Fibroblast of lung (primary cell): ENCODE measurements at regions not wholly inside any gene's neighbourhood (a gene's known extent, or its start where the extent isn't known, plus 50 kb on each side); places are given as distances from the start of the nearest gene placed in this dataset.

ENCODE experiments used
- DNase-seq, 2 donors: peaks; one replicate each; pipeline versions ENCODE4 v3.0.0 to v3.0.0-alpha.2; 2010; ENCODE audit warnings: low read depth in 2 of 2
- H2AFZ ChIP-seq: 2 replicates; pipeline ENCODE4 v1.5.1; 2012; ENCODE audit warnings: low read length, control low read depth, inconsistent platforms
- H3K27ac ChIP-seq: 2 replicates; pipeline ENCODE4 v1.5.1; 2011; ENCODE audit warnings: low read length, control low read depth; ENCODE audit not compliant: insufficient read depth
- H3K27me3 ChIP-seq: 2 replicates; pipeline ENCODE4 v1.5.1; 2011; ENCODE audit warnings: mild to moderate bottlenecking, low read length; ENCODE audit not compliant: control insufficient read depth, insufficient read depth
- H3K36me3 ChIP-seq: 2 replicates; pipeline ENCODE4 v1.5.1; 2011; ENCODE audit warnings: low read length; ENCODE audit not compliant: control insufficient read depth, insufficient read depth
- H3K4me1 ChIP-seq: 2 replicates; pipeline ENCODE4 v1.5.1; 2011; ENCODE audit warnings: low read length; ENCODE audit not compliant: control insufficient read depth, insufficient read depth; ENCODE audit errors: extremely low read depth
- H3K4me2 ChIP-seq: 2 replicates; pipeline ENCODE4 v1.5.1; 2011; ENCODE audit warnings: low read length, control low read depth; ENCODE audit not compliant: insufficient read depth; ENCODE audit errors: extremely low read depth
- H3K4me3 ChIP-seq, 4 experiments: fragments of 200-600 bp in 1 of 4; sonication (generic) in 1 of 4; replicated peaks in 1 of 4; 2 replicates each; pipeline ENCODE4 v1.5.1; 2011 to 2016; ENCODE audit warnings: low read length in 4 of 4, low read depth in 3 of 4, mild to moderate bottlenecking in 3 of 4, control low read depth in 2 of 4, inconsistent platforms in 1 of 4, mixed read lengths in 1 of 4; ENCODE audit not compliant: insufficient read depth in 1 of 4; ENCODE audit errors: control extremely low read depth in 1 of 4
- H3K79me2 ChIP-seq: 2 replicates; pipeline ENCODE4 v1.5.1; 2012; ENCODE audit warnings: mild to moderate bottlenecking, low read length, inconsistent platforms; ENCODE audit not compliant: control insufficient read depth, insufficient read depth
- H3K9ac ChIP-seq: 2 replicates; pipeline ENCODE4 v1.5.1; 2011; ENCODE audit warnings: mild to moderate bottlenecking, low read length, control low read depth; ENCODE audit not compliant: insufficient read depth
- H3K9me3 ChIP-seq: 2 replicates; pipeline ENCODE4 v1.5.1; 2012; ENCODE audit warnings: low read depth, low read length; ENCODE audit not compliant: control insufficient read depth, insufficient read depth
- H4K20me1 ChIP-seq: 2 replicates; pipeline ENCODE4 v1.5.1; 2011; ENCODE audit warnings: low read length; ENCODE audit not compliant: control insufficient read depth, insufficient read depth; ENCODE audit errors: extremely low read depth
- EZH2 ChIP-seq: IDR thresholded peaks from 2 replicates; pipeline ENCODE4 v1.5.1; 2012; ENCODE audit warnings: low read length, control low read depth, mild to moderate bottlenecking; ENCODE audit errors: missing control alignments
- TF ChIP-seq, protein P1 (sequence below), 2 donors: IDR thresholded peaks in 1 of 2; conservative IDR thresholded peaks in 1 of 2; 1 replicate in 1 of 2; 2 replicates in 1 of 2; pipeline ENCODE4 v1.5.1; 2011 to 2012; ENCODE audit warnings: low read length in 2 of 2, control low read depth in 1 of 2, inconsistent platforms in 1 of 2, low read depth in 1 of 2, mild to moderate bottlenecking in 1 of 2

DNA sequence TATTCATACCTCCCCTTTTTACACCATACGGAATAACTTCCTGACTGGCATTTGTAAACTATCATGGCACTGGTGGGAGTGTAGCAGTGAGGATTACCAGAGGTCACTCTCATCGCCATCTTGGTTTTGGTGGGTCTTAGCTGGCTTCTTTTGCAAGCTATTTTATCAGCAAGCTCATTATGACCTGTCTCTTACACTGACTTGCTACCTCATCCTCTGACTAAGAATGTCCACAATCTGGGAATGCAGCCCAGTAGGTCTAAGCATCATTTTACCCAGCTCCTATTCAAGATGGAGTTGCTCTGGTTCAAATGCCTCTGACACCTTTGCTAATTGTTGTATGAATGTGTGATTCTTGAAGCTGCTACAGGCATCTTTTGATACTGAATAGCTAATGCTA, 950.8 kb upstream of the SLC39A10 start:
- DNase-seq, result no peak
- no peak overlapping the region for H3K4me3 ChIP-seq
- no peaks in the 10 kb centered on the region for H3K36me3 ChIP-seq

DNA sequence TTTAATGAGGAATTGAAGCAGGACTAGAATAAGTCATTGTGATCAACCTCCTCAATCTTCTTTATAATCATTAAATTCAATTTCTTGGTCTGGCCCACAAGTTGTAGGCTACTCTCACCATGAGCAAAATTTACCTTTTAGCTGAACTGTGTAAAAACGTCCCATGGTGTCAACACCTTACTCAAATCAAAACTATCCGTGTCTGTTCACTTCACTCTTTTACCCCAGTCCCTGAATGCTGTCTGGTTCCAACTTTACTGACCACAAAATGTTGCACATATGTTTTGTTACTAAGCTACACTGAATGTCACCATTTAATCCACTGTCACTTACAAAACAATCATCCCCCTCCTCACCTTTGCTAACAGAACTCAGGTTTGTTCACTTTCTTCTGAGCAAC, 951.6 kb upstream of the SLC39A10 start:
- Histone ChIP-seq H3K4me1 (no peaks in the 10 kb centered on the region), H4K20me1 (no peaks in the 10 kb centered on the region), H2AFZ (no peak overlapping the region), H3K4me3 (no peak overlapping the region), H3K9ac (no peak overlapping the region), H3K36me3 (no peaks in the 10 kb centered on the region), H3K79me2 (no peaks in the 10 kb centered on the region), H3K9me3 (no peaks in the 10 kb centered on the region), H3K4me2 (no peak overlapping the region), H3K27me3 (no peaks in the 10 kb centered on the region), H3K27ac (no peak overlapping the region)
- TF ChIP-seq, protein P1, sequence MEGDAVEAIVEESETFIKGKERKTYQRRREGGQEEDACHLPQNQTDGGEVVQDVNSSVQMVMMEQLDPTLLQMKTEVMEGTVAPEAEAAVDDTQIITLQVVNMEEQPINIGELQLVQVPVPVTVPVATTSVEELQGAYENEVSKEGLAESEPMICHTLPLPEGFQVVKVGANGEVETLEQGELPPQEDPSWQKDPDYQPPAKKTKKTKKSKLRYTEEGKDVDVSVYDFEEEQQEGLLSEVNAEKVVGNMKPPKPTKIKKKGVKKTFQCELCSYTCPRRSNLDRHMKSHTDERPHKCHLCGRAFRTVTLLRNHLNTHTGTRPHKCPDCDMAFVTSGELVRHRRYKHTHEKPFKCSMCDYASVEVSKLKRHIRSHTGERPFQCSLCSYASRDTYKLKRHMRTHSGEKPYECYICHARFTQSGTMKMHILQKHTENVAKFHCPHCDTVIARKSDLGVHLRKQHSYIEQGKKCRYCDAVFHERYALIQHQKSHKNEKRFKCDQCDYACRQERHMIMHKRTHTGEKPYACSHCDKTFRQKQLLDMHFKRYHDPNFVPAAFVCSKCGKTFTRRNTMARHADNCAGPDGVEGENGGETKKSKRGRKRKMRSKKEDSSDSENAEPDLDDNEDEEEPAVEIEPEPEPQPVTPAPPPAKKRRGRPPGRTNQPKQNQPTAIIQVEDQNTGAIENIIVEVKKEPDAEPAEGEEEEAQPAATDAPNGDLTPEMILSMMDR (conservative IDR thresholded peaks at IDR 0.05 in 1 of 2, IDR thresholded peaks at IDR 0.05 in 1 of 2; ENCODE audit: low read depth in 1 of 2, low read length in 2 of 2), result no peak
- TF ChIP-seq EZH2, result no peak
- DNase-seq, result no peak

More for the DNA sequence above, 950.8 kb upstream of the SLC39A10 start:
- no peak overlapping the region for H3K4me2 ChIP-seq
- no peaks in the 10 kb centered on the region for H3K79me2 ChIP-seq
- H2AFZ ChIP-seq, result no peak overlapping the region
- no peaks in the 10 kb centered on the region for H3K9me3 ChIP-seq
- TF ChIP-seq EZH2, result no peak
- TF ChIP-seq, protein P1 (conservative IDR thresholded peaks at IDR 0.05 in 1 of 2, IDR thresholded peaks at IDR 0.05 in 1 of 2; ENCODE audit: low read depth in 1 of 2, low read length in 2 of 2), result no peak
- no peaks in the 10 kb centered on the region for H4K20me1 ChIP-seq
- no peaks in the 10 kb centered on the region for H3K4me1 ChIP-seq
- H3K27me3 ChIP-seq, result no peaks in the 10 kb centered on the region
- H3K27ac ChIP-seq, result no peak overlapping the region
- no peak overlapping the region for H3K9ac ChIP-seq

DNA sequence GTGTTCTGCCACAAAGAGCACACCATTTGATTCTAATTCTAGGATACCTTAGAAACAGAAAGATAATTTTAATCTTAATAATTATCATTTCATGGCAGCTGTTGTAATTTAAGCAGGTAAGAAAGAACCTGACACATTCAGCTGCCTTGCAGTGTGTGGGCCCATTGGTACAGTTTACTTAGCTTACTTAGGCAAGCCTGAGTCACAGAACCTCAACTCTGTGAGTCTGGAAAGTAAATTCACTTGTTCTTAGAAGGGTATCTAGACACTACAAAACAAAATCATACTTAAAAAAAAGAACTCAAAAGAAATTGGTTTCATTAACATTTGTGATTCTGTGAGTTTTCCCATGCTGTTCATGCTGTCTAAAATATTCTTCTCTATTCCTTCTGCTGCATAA, 956.3 kb upstream of the SLC39A10 start:
- Histone ChIP-seq H3K4me3 (no peak overlapping the region), H3K36me3 (no peaks in the 10 kb centered on the region), H3K27ac (no peak overlapping the region), H3K4me1 (no peaks in the 10 kb centered on the region), H3K9ac (no peak overlapping the region), H2AFZ (no peak overlapping the region), H3K79me2 (no peaks in the 10 kb centered on the region), H3K4me2 (no peak overlapping the region), H3K9me3 (no peaks in the 10 kb centered on the region), H3K27me3 (no peaks in the 10 kb centered on the region), H4K20me1 (no peaks in the 10 kb centered on the region)
- TF ChIP-seq, protein P1 (conservative IDR thresholded peaks at IDR 0.05 in 1 of 2, IDR thresholded peaks at IDR 0.05 in 1 of 2; ENCODE audit: low read depth in 1 of 2, low read length in 2 of 2), result no peak
- no peak for TF ChIP-seq EZH2
- DNase-seq, result no peak
